ENCODE measurements at regions not wholly inside any gene's neighbourhood (a gene's known extent, or its start where the extent isn't known, plus 50 kb on each side); places are given as distances from the start of the nearest gene placed in this dataset.

DNA sequence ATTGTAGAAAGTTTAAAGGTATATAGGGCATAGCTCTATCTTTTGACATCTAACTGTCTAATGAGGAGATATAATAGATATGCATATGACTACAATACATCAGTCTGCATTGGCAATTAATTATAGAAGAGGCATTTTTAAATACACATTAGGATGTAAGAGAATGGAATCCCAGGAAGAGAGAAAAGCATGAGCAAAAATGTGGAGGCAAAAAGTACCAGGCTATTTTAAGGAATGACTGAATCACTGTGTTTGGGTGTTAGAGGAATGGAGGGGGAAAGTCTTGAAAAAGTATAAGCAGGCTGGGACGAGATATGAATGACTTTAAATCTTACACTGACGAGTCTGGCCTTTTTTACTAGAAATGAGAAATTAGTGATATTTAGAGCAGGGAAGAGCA lies 138.4 kb upstream of the ZNF462 start:
- POLR2A ChIA-PET (ENCODE audit: low non-redundant PET) = no interaction called here
- TF ChIP-seq, protein P1, sequence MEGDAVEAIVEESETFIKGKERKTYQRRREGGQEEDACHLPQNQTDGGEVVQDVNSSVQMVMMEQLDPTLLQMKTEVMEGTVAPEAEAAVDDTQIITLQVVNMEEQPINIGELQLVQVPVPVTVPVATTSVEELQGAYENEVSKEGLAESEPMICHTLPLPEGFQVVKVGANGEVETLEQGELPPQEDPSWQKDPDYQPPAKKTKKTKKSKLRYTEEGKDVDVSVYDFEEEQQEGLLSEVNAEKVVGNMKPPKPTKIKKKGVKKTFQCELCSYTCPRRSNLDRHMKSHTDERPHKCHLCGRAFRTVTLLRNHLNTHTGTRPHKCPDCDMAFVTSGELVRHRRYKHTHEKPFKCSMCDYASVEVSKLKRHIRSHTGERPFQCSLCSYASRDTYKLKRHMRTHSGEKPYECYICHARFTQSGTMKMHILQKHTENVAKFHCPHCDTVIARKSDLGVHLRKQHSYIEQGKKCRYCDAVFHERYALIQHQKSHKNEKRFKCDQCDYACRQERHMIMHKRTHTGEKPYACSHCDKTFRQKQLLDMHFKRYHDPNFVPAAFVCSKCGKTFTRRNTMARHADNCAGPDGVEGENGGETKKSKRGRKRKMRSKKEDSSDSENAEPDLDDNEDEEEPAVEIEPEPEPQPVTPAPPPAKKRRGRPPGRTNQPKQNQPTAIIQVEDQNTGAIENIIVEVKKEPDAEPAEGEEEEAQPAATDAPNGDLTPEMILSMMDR (conservative IDR thresholded peaks at IDR 0.05; ENCODE audit: low read depth) = no peak
- no peak overlapping the region for H3K27ac ChIP-seq
- CTCF ChIA-PET = interaction anchor here (1.0 kb wide), 1 partner anchor 136 kb away, joined by 3 read pairs; no protein-coding TSS in a partner anchor
- DNase-seq (ENCODE audit: low spot score) = no peak

GRCh38 chr9:106726070-106726815 lies 136.7 kb upstream of the ZNF462 start:
- DNase-seq (ENCODE audit: low spot score) = no peak
- no peak overlapping the region for H3K27ac ChIP-seq
- TF ChIP-seq, protein P1 (conservative IDR thresholded peaks at IDR 0.05; ENCODE audit: low read depth) = no peak
- CTCF ChIA-PET = no interaction called here
- POLR2A ChIA-PET (ENCODE audit: low non-redundant PET) = no interaction called here

GRCh38 chr9:106727969-106728368 lies 135.0 kb upstream of the ZNF462 start:
- ChIA-PET POLR2A (ENCODE audit: low non-redundant PET) (no interaction called here), CTCF (no interaction called here)
- DNase-seq (ENCODE audit: low spot score) = no peak
- TF ChIP-seq, protein P1 (conservative IDR thresholded peaks at IDR 0.05; ENCODE audit: low read depth) = no peak
- no peak overlapping the region for H3K27ac ChIP-seq

GRCh38 chr9:106728860-106729259 lies 134.1 kb upstream of the ZNF462 start:
- TF ChIP-seq, protein P1 (conservative IDR thresholded peaks at IDR 0.05; ENCODE audit: low read depth) = no peak
- ChIA-PET POLR2A (ENCODE audit: low non-redundant PET) (no interaction called here), CTCF (interaction anchor here (0.9 to 1.0 kb wide), 2 partner anchors 13 to 316 kb away, joined by 3 read pairs; no protein-coding TSS in a partner anchor)
- H3K27ac ChIP-seq = no peak overlapping the region
- no peak for DNase-seq (ENCODE audit: low spot score)

- TF ChIP-seq, protein P1 (conservative IDR thresholded peaks at IDR 0.05; ENCODE audit: low read depth) = no peak
- no peak overlapping the region for H3K27ac ChIP-seq
- DNase-seq (ENCODE audit: low spot score) = no peak
- CTCF ChIA-PET = no interaction called here
- POLR2A ChIA-PET (ENCODE audit: low non-redundant PET) = no interaction called here
Measured at GRCh38 chr9:106731910-106732309, 131.1 kb upstream of the ZNF462 start.

GRCh38 chr9:106733828-106734380 lies 129.1 kb upstream of the ZNF462 start:
- TF ChIP-seq, protein P1 (conservative IDR thresholded peaks at IDR 0.05; ENCODE audit: low read depth) = no peak
- no peak for DNase-seq (ENCODE audit: low spot score)
- ChIA-PET POLR2A (ENCODE audit: low non-redundant PET) (no interaction called here), CTCF (no interaction called here)
- no peak overlapping the region for H3K27ac ChIP-seq
